Astrocyte (in vitro differentiated cells and primary cell): ENCODE measurements at regions not wholly inside any gene's neighbourhood (a gene's known extent, or its start where the extent isn't known, plus 50 kb on each side); places are given as distances from the start of the nearest gene placed in this dataset.

Source experiments
- DNase-seq: peaks from one replicate; pipeline ENCODE4 v3.0.0-alpha.2; 2010; ENCODE audit warnings: low read depth
- FAIRE-seq: peaks from 2 replicates; lab custom pipeline; 2011; peaks lifted over from hg19 to GRCh38; lab: Jason Lieb, UNC
- H2AFZ ChIP-seq: 2 replicates; pipeline ENCODE4 v1.6.0; 2012; ENCODE audit warnings: low read depth, low read length, inconsistent platforms
- H3K27ac ChIP-seq: 2 replicates; pipeline ENCODE4 v1.5.1; 2011; ENCODE audit warnings: low read depth, low read length, inconsistent platforms
- H3K27me3 ChIP-seq: 2 replicates; pipeline ENCODE4 v1.6.0; 2011; ENCODE audit warnings: low read length, inconsistent platforms; ENCODE audit not compliant: insufficient read depth
- H3K36me3 ChIP-seq: 2 replicates; pipeline ENCODE4 v1.5.1; 2011; ENCODE audit warnings: low read length, inconsistent platforms; ENCODE audit not compliant: insufficient read depth
- H3K4me1 ChIP-seq: 2 replicates; pipeline ENCODE4 v1.5.1; 2011; ENCODE audit warnings: low read length, inconsistent platforms; ENCODE audit not compliant: insufficient read depth
- H3K4me2 ChIP-seq: 2 replicates; pipeline ENCODE4 v1.6.0; 2012; ENCODE audit warnings: low read length, inconsistent platforms
- H3K4me3 ChIP-seq: 2 replicates; pipeline ENCODE4 v1.5.1; 2011; ENCODE audit warnings: low read depth, mild to moderate bottlenecking, low read length, inconsistent platforms; ENCODE audit not compliant: insufficient read depth
- H3K79me2 ChIP-seq: 2 replicates; pipeline ENCODE4 v1.6.0; 2012; ENCODE audit warnings: mild to moderate bottlenecking, low read length, inconsistent platforms; ENCODE audit not compliant: insufficient read depth
- H3K9ac ChIP-seq: 2 replicates; pipeline ENCODE4 v1.6.0; 2012; ENCODE audit warnings: mild to moderate bottlenecking, low read length, inconsistent platforms
- H3K9me3 ChIP-seq: 2 replicates; pipeline ENCODE4 v1.5.1; 2012; ENCODE audit warnings: low read depth, mild to moderate bottlenecking, low read length, inconsistent platforms; ENCODE audit not compliant: insufficient read depth
- H4K20me1 ChIP-seq: 2 replicates; pipeline ENCODE4 v1.6.0; 2012; ENCODE audit warnings: low read length, inconsistent platforms; ENCODE audit not compliant: insufficient read depth
- H3K27ac Mint-ChIP-seq: one replicate; pipeline ENCODE4 v1.8.0; 2021; ENCODE audit warnings: mild to moderate bottlenecking, mixed read lengths; ENCODE audit not compliant: unreplicated experiment
- H3K27me3 Mint-ChIP-seq: one replicate; pipeline ENCODE4 v1.8.0; 2021; ENCODE audit warnings: low read depth, mixed read lengths; ENCODE audit not compliant: unreplicated experiment
- H3K36me3 Mint-ChIP-seq: one replicate; pipeline ENCODE4 v1.8.0; 2021; ENCODE audit warnings: low read depth, mixed read lengths; ENCODE audit not compliant: unreplicated experiment
- H3K4me1 Mint-ChIP-seq: one replicate; pipeline ENCODE4 v1.8.0; 2021; ENCODE audit warnings: low read depth, mixed read lengths; ENCODE audit not compliant: unreplicated experiment
- H3K4me3 Mint-ChIP-seq: one replicate; pipeline ENCODE4 v1.8.0; 2021; ENCODE audit warnings: mild to moderate bottlenecking, moderate library complexity, mixed read lengths; ENCODE audit not compliant: unreplicated experiment
- H3K9me3 Mint-ChIP-seq: one replicate; pipeline ENCODE4 v1.8.0; 2021; ENCODE audit warnings: mild to moderate bottlenecking, mixed read lengths; ENCODE audit not compliant: unreplicated experiment
- EZH2 ChIP-seq: IDR thresholded peaks from 2 replicates; pipeline ENCODE4 v1.6.1; 2012; ENCODE audit warnings: mild to moderate bottlenecking, low read length, inconsistent platforms; ENCODE audit not compliant: insufficient read depth
- TF ChIP-seq, protein P1 (sequence below): IDR thresholded peaks from 2 replicates; pipeline ENCODE4 v1.5.1; 2011; ENCODE audit warnings: low read depth, mild to moderate bottlenecking, inconsistent platforms, low read length, moderate library complexity; ENCODE audit not compliant: insufficient read depth

DNA sequence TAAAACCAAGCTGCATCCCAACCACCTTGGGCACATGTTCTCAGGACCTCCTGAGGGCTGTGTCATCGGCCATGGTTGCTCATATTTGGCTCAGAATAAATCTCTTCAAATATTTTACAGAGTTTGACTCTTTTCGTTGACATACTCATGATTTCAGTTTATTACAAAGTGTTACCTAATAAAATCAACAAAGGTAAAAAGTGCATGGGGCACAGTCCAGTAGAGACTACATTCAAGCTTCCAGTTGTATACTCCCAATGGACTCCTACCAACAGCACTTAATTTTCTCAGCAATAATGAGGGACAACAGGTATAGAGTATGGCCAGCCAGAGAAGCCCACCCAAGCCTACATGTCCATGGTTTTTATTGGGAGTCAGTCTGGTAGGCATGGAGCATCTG is 347.9 kb upstream of the FAT3 start:
- no peaks in the 10 kb centered on the region for H3K9me3 ChIP-seq
- H3K4me1 Mint-ChIP-seq: peaks cover 8% of the 10 kb centered on the region
- no peak overlapping the region for H3K4me2 ChIP-seq
- no peak overlapping the region for H3K4me3 ChIP-seq
- H3K9ac ChIP-seq: no peak overlapping the region
- FAIRE-seq: no peak
- no peaks in the 10 kb centered on the region for H4K20me1 ChIP-seq
- no peak for TF ChIP-seq EZH2
- TF ChIP-seq, protein P1, sequence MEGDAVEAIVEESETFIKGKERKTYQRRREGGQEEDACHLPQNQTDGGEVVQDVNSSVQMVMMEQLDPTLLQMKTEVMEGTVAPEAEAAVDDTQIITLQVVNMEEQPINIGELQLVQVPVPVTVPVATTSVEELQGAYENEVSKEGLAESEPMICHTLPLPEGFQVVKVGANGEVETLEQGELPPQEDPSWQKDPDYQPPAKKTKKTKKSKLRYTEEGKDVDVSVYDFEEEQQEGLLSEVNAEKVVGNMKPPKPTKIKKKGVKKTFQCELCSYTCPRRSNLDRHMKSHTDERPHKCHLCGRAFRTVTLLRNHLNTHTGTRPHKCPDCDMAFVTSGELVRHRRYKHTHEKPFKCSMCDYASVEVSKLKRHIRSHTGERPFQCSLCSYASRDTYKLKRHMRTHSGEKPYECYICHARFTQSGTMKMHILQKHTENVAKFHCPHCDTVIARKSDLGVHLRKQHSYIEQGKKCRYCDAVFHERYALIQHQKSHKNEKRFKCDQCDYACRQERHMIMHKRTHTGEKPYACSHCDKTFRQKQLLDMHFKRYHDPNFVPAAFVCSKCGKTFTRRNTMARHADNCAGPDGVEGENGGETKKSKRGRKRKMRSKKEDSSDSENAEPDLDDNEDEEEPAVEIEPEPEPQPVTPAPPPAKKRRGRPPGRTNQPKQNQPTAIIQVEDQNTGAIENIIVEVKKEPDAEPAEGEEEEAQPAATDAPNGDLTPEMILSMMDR: no peak
- H3K4me1 ChIP-seq: no peaks in the 10 kb centered on the region
- H3K27me3 ChIP-seq: no peaks in the 10 kb centered on the region
- H3K27ac ChIP-seq: no peak overlapping the region
- H3K4me3 Mint-ChIP-seq: no peak overlapping the region
- no peaks in the 10 kb centered on the region for H3K36me3 Mint-ChIP-seq
- no peak overlapping the region for H2AFZ ChIP-seq
- no peak for DNase-seq
- H3K36me3 ChIP-seq: no peaks in the 10 kb centered on the region
- peaks cover 2% of the 10 kb centered on the region for H3K27me3 Mint-ChIP-seq
- no peaks in the 10 kb centered on the region for H3K9me3 Mint-ChIP-seq
- no peaks in the 10 kb centered on the region for H3K79me2 ChIP-seq
- H3K27ac Mint-ChIP-seq: no peak overlapping the region

DNA sequence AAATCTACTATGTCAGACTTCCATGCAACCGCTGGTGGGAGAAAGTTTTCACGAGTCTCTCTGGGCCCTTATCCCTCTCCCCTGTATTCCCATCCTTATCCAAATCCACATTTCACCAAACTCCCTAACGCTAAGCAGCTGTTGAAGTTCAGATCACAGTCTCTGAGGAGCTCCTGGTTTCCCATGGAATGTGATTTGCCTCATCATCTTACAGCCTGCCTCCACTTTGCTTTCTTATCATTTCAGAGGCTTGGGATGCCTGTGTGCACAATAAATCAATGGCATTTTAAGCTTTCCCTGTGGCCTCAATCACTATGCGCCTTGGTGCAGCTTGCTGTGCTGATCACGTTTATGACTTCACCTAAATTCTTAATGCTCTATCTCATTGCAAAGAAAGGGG is 352.4 kb upstream of the FAT3 start:
- Mint-ChIP-seq H3K4me1 (peaks cover 12% of the 10 kb centered on the region), H3K36me3 (no peaks in the 10 kb centered on the region), H3K27me3 (peaks cover 2% of the 10 kb centered on the region), H3K9me3 (no peaks in the 10 kb centered on the region), H3K4me3 (no peak overlapping the region), H3K27ac (no peak overlapping the region)
- H2AFZ ChIP-seq: no peak overlapping the region
- no peak overlapping the region for H3K27ac ChIP-seq
- no peak overlapping the region for H3K4me2 ChIP-seq
- H3K79me2 ChIP-seq: no peaks in the 10 kb centered on the region
- no peaks in the 10 kb centered on the region for H3K27me3 ChIP-seq
- H3K9ac ChIP-seq: no peak overlapping the region
- no peaks in the 10 kb centered on the region for H3K36me3 ChIP-seq
- DNase-seq (no peak), FAIRE-seq (no peak)
- TF ChIP-seq, protein P1: no peak
- TF ChIP-seq EZH2: no peak
- no peak overlapping the region for H3K4me3 ChIP-seq
- no peaks in the 10 kb centered on the region for H3K4me1 ChIP-seq
- H4K20me1 ChIP-seq: no peaks in the 10 kb centered on the region
- H3K9me3 ChIP-seq: no peaks in the 10 kb centered on the region

DNA sequence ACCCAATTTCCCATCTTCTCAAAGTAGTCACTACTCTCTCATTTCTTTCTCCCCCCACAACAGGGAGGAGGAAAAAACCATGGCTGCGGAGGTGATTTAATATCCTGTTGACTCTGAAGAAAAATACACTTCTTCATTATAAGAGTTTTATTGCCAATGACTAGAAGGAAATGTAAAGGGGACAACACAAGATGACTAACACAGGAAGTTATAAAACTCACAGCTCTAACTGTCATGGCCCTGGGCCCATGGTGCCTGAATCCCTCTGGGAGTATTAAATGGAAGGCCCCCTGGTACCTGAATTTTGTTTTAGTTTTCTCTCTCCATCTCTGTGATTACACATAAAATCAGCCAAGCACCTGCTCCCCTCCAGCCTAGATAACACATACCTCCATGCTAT is 352.8 kb upstream of the FAT3 start:
- Histone ChIP-seq H4K20me1 (no peaks in the 10 kb centered on the region), H3K4me3 (no peak overlapping the region), H3K4me2 (no peak overlapping the region), H3K79me2 (no peaks in the 10 kb centered on the region), H3K9ac (no peak overlapping the region), H3K27ac (no peak overlapping the region), H3K27me3 (no peaks in the 10 kb centered on the region), H2AFZ (no peak overlapping the region), H3K36me3 (no peaks in the 10 kb centered on the region), H3K9me3 (no peaks in the 10 kb centered on the region), H3K4me1 (no peaks in the 10 kb centered on the region)
- no peak for TF ChIP-seq EZH2
- FAIRE-seq (no peak), DNase-seq (no peak)
- Mint-ChIP-seq H3K4me1 (peaks cover 14% of the 10 kb centered on the region), H3K27me3 (peaks cover 2% of the 10 kb centered on the region), H3K9me3 (no peaks in the 10 kb centered on the region), H3K36me3 (no peaks in the 10 kb centered on the region), H3K4me3 (no peak overlapping the region), H3K27ac (no peak overlapping the region)
